Glutamatergic neuron (in vitro differentiated cells): ENCODE measurements at regions not wholly inside any gene's neighbourhood (a gene's known extent, or its start where the extent isn't known, plus 50 kb on each side); places are given as distances from the start of the nearest gene placed in this dataset.

Experiments used
- DNase-seq: peaks from one replicate; pipeline ENCODE4 v3.0.0; 2022
- H3K27ac Mint-ChIP-seq: one replicate; pipeline ENCODE4 v1.8.0; 2020; ENCODE audit warnings: mild to moderate bottlenecking, mixed read lengths, inconsistent platforms; ENCODE audit not compliant: unreplicated experiment
- H3K27me3 Mint-ChIP-seq: one replicate; pipeline ENCODE4 v1.8.0; 2020; ENCODE audit warnings: mild to moderate bottlenecking, moderate library complexity, mixed read lengths, inconsistent platforms; ENCODE audit not compliant: unreplicated experiment
- H3K36me3 Mint-ChIP-seq: one replicate; pipeline ENCODE4 v1.8.0; 2020; ENCODE audit warnings: mild to moderate bottlenecking, mixed read lengths, inconsistent platforms; ENCODE audit not compliant: unreplicated experiment
- H3K4me1 Mint-ChIP-seq: one replicate; pipeline ENCODE4 v1.8.0; 2020; ENCODE audit warnings: mild to moderate bottlenecking, low read depth, mixed read lengths, inconsistent platforms; ENCODE audit not compliant: unreplicated experiment
- H3K4me3 Mint-ChIP-seq: one replicate; pipeline ENCODE4 v1.8.0; 2020; ENCODE audit warnings: mild to moderate bottlenecking, mixed read lengths, inconsistent platforms; ENCODE audit not compliant: unreplicated experiment
- H3K9me3 Mint-ChIP-seq: one replicate; pipeline ENCODE4 v1.8.0; 2020; ENCODE audit warnings: mild to moderate bottlenecking, moderate library complexity, mixed read lengths, inconsistent platforms; ENCODE audit not compliant: unreplicated experiment
- TF ChIP-seq, protein P1 (sequence below): fragments of 200-600 bp; sonication (generic); IDR thresholded peaks from one replicate; pipeline ENCODE4 v1.5.0; 2021; ENCODE audit not compliant: partially characterized antibody, unreplicated experiment

DNA sequence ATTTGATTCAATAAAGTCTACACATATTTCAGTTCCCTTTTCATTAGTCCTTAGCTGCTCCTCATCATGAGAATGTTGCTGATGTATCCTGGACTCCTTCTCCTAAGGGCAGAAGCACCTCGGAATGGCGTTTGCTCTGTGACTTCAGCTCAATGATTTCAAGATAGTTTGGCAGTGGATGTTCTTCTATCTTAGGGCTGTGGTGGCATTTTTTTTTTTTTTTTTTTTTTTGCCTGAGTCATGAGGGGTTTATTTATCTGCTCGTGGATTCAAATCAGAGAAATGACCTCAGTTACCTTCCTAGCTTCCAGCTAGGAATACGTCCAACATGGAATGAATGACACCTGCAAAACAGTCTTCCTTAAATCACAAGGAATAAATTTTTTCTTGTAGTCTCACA, 220.0 kb upstream of the ZBED5 start:
- no peak overlapping the region for H3K4me3 Mint-ChIP-seq
- H3K36me3 Mint-ChIP-seq, result no peaks in the 10 kb centered on the region
- H3K9me3 Mint-ChIP-seq, result peaks cover 11% of the 10 kb centered on the region
- no peak for DNase-seq
- TF ChIP-seq, protein P1, sequence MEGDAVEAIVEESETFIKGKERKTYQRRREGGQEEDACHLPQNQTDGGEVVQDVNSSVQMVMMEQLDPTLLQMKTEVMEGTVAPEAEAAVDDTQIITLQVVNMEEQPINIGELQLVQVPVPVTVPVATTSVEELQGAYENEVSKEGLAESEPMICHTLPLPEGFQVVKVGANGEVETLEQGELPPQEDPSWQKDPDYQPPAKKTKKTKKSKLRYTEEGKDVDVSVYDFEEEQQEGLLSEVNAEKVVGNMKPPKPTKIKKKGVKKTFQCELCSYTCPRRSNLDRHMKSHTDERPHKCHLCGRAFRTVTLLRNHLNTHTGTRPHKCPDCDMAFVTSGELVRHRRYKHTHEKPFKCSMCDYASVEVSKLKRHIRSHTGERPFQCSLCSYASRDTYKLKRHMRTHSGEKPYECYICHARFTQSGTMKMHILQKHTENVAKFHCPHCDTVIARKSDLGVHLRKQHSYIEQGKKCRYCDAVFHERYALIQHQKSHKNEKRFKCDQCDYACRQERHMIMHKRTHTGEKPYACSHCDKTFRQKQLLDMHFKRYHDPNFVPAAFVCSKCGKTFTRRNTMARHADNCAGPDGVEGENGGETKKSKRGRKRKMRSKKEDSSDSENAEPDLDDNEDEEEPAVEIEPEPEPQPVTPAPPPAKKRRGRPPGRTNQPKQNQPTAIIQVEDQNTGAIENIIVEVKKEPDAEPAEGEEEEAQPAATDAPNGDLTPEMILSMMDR, result no peak
- no peak overlapping the region for H3K27ac Mint-ChIP-seq
- peaks cover 4% of the 10 kb centered on the region for H3K27me3 Mint-ChIP-seq
- H3K4me1 Mint-ChIP-seq, result peaks cover 10% of the 10 kb centered on the region

DNA sequence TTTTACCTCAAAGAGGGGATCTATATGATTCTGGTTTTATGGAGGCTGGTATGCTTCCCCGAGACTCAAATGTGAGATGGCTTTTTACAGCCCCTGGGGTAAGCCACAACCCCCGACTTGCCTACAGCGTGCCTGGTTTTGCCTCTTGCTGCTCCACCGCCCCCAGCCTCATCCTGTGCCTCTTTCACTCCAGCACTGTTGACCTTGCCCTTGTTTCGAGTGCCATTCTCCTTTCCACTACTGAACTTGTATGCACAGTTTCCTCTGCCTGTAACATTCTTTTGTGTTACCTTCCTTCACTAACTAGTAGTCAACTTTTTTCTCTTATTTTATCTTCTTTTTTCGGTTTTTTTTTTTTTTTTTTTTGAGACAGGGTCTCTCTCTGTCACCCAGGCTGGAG, 219.0 kb upstream of the ZBED5 start:
- TF ChIP-seq, protein P1, result no peak
- peaks cover 17% of the 10 kb centered on the region for H3K4me1 Mint-ChIP-seq
- H3K36me3 Mint-ChIP-seq, result no peaks in the 10 kb centered on the region
- H3K27ac Mint-ChIP-seq, result no peak overlapping the region
- peaks cover 4% of the 10 kb centered on the region for H3K27me3 Mint-ChIP-seq
- peaks cover 14% of the 10 kb centered on the region for H3K9me3 Mint-ChIP-seq
- DNase-seq, result no peak
- no peak overlapping the region for H3K4me3 Mint-ChIP-seq

GRCh38 chr11:11076276-11076675, 218.4 kb upstream of the ZBED5 start:
- TF ChIP-seq, protein P1, result no peak
- Mint-ChIP-seq H3K4me1 (peaks cover 19% of the 10 kb centered on the region), H3K27me3 (peaks cover 4% of the 10 kb centered on the region), H3K9me3 (peaks cover 14% of the 10 kb centered on the region), H3K4me3 (no peak overlapping the region), H3K36me3 (no peaks in the 10 kb centered on the region), H3K27ac (no peak overlapping the region)
- no peak for DNase-seq

- no peak for DNase-seq
- peaks cover 14% of the 10 kb centered on the region for H3K9me3 Mint-ChIP-seq
- H3K4me1 Mint-ChIP-seq, result peaks cover 22% of the 10 kb centered on the region
- H3K4me3 Mint-ChIP-seq, result no peak overlapping the region
- H3K36me3 Mint-ChIP-seq, result no peaks in the 10 kb centered on the region
- H3K27me3 Mint-ChIP-seq, result peaks cover 2% of the 10 kb centered on the region
- TF ChIP-seq, protein P1, result no peak
- no peak overlapping the region for H3K27ac Mint-ChIP-seq
Measured at GRCh38 chr11:11075515-11076171, 217.8 kb upstream of the ZBED5 start.

- Mint-ChIP-seq H3K4me1 (peaks cover 22% of the 10 kb centered on the region), H3K27ac (peak overlapping the region; percentile 35), H3K9me3 (peaks cover 14% of the 10 kb centered on the region), H3K4me3 (no peak overlapping the region), H3K27me3 (peaks cover 2% of the 10 kb centered on the region), H3K36me3 (no peaks in the 10 kb centered on the region)
- DNase-seq, result no peak
- TF ChIP-seq, protein P1, result no peak
Measured at GRCh38 chr11:11074686-11075335, 217.0 kb upstream of the ZBED5 start.
